Stomach (tissue), 4 donors: ENCODE measurements at regions not wholly inside any gene's neighbourhood (a gene's known extent, or its start where the extent isn't known, plus 50 kb on each side); places are given as distances from the start of the nearest gene placed in this dataset.

Experiments
- CTCF ChIP-seq, 7 experiments: fragments of 450-650 bp in 4 of 7; fragments of 200-600 bp in 3 of 7; sonication (generic) in 3 of 7; IDR thresholded peaks; one replicate each; pipeline ENCODE4 v1.5.1; 2016 to 2019; ENCODE audit warnings: antibody characterized with exemption in 7 of 7, control low read depth in 2 of 7, mild to moderate bottlenecking in 1 of 7
- EP300 ChIP-seq: sonication (generic); formaldehyde crosslinking; IDR thresholded peaks from one replicate; pipeline ENCODE4 v1.6.1; 2017; ENCODE audit warnings: antibody characterized with exemption
- POLR2A ChIP-seq, 4 donors: fragments of 450-650 bp; IDR thresholded peaks; one replicate each; pipeline ENCODE4 v1.6.1; 2016; ENCODE audit warnings: antibody characterized with exemption in 4 of 4, control low read depth in 2 of 4, mild to moderate bottlenecking in 1 of 4, moderate library complexity in 1 of 4
- POLR2AphosphoS5 ChIP-seq, 3 donors: sonication (generic); formaldehyde crosslinking; IDR thresholded peaks; one replicate each; pipeline ENCODE4 v1.6.1; 2016; ENCODE audit warnings: antibody characterized with exemption in 3 of 3

- TF ChIP-seq POLR2A (IDR thresholded peaks at IDR 0.05) (no peak), CTCF (IDR thresholded peaks at IDR 0.05) (no peak), POLR2AphosphoS5 (IDR thresholded peaks at IDR 0.05) (no peak), EP300 (no peak)
Measured at GRCh38 chr19:27738569-27739193, 1474.3 kb downstream of the UQCRFS1 start.
